Subcutaneous abdominal adipose tissue (tissue), 5 donors: ENCODE measurements at regions not wholly inside any gene's neighbourhood (a gene's known extent, or its start where the extent isn't known, plus 50 kb on each side); places are given as distances from the start of the nearest gene placed in this dataset.

Source experiments
- H3K27ac ChIP-seq: one replicate; pipeline ENCODE4 v1.7.0; 2013; ENCODE audit warnings: low read depth, mild to moderate bottlenecking, inconsistent platforms, low read length, moderate library complexity
- H3K27me3 ChIP-seq, 5 donors: one replicate each; pipeline ENCODE4 v1.7.0; 2013; ENCODE audit warnings: low read length in 5 of 5, inconsistent platforms in 1 of 5; ENCODE audit not compliant: control insufficient read depth in 5 of 5, insufficient read depth in 4 of 5
- H3K36me3 ChIP-seq, 5 donors: one replicate each; pipeline ENCODE4 v1.7.0; 2013; ENCODE audit warnings: low read length in 5 of 5; ENCODE audit not compliant: control insufficient read depth in 5 of 5, insufficient read depth in 5 of 5
- H3K4me1 ChIP-seq, 5 donors: one replicate each; pipeline ENCODE4 v1.7.0; 2013; ENCODE audit warnings: low read length in 5 of 5, mild to moderate bottlenecking in 3 of 5, moderate library complexity in 1 of 5; ENCODE audit not compliant: control insufficient read depth in 5 of 5, insufficient read depth in 5 of 5
- H3K4me3 ChIP-seq, 5 donors: one replicate each; pipeline ENCODE4 v1.7.0; 2013; ENCODE audit warnings: low read length in 5 of 5, low read depth in 1 of 5
- H3K9ac ChIP-seq, 5 donors: one replicate each; pipeline ENCODE4 v1.7.0; 2013; ENCODE audit warnings: low read length in 5 of 5, mild to moderate bottlenecking in 4 of 5, moderate library complexity in 3 of 5
- H3K9me3 ChIP-seq, 5 donors: one replicate each; pipeline ENCODE4 v1.7.0; 2013; ENCODE audit warnings: low read length in 5 of 5; ENCODE audit not compliant: control insufficient read depth in 5 of 5
- donor health status: healthy.
- donor health status: healthy.
- donor health status: healthy.
- donor health status: healthy.
- donor health status: healthy.

GRCh38 chr1:55331351-55331750 lies 116.2 kb upstream of the USP24 start:
- H3K4me3 ChIP-seq: no peak overlapping the region
- H3K27ac ChIP-seq: no peak overlapping the region
- peaks cover 0 to 3% (median 0%) of the 10 kb centered on the region in 5 donors for H3K27me3 ChIP-seq
- no peak overlapping the region for H3K9ac ChIP-seq
- H3K4me1 ChIP-seq: peaks cover 0 to 20% (median 2%) of the 10 kb centered on the region in 5 donors
- no peaks in the 10 kb centered on the region for H3K9me3 ChIP-seq
- no peaks in the 10 kb centered on the region for H3K36me3 ChIP-seq

GRCh38 chr1:55329808-55330432 lies 114.8 kb upstream of the USP24 start:
- H3K4me1 ChIP-seq: peaks cover 0 to 20% (median 2%) of the 10 kb centered on the region in 5 donors
- no peak overlapping the region for H3K27ac ChIP-seq
- no peak overlapping the region for H3K4me3 ChIP-seq
- H3K9ac ChIP-seq: no peak overlapping the region
- H3K9me3 ChIP-seq: no peaks in the 10 kb centered on the region
- H3K36me3 ChIP-seq: no peaks in the 10 kb centered on the region
- peaks cover 0 to 3% (median 0%) of the 10 kb centered on the region in 5 donors for H3K27me3 ChIP-seq

- H3K27ac ChIP-seq: no peak overlapping the region
These were observed 113.9 kb upstream of the USP24 start for GRCh38 chr1:55329091-55329490.

GRCh38 chr1:55326496-55327243 lies 111.5 kb upstream of the USP24 start:
- Histone ChIP-seq H3K4me1 (peaks cover 0 to 12% (median 2%) of the 10 kb centered on the region in 5 donors), H3K27me3 (peaks cover 0 to 3% (median 0%) of the 10 kb centered on the region in 5 donors), H3K36me3 (no peaks in the 10 kb centered on the region), H3K4me3 (no peak overlapping the region), H3K9me3 (no peaks in the 10 kb centered on the region), H3K27ac (no peak overlapping the region), H3K9ac (no peak overlapping the region)

More at GRCh38 chr1:55329091-55329490, 113.9 kb upstream of the USP24 start:
- no peak overlapping the region for H3K4me3 ChIP-seq
- no peaks in the 10 kb centered on the region for H3K9me3 ChIP-seq
- H3K4me1 ChIP-seq: peaks cover 0 to 20% (median 2%) of the 10 kb centered on the region in 5 donors
- no peak overlapping the region for H3K9ac ChIP-seq
- no peaks in the 10 kb centered on the region for H3K36me3 ChIP-seq
- H3K27me3 ChIP-seq: peaks cover 0 to 3% (median 0%) of the 10 kb centered on the region in 5 donors

- Histone ChIP-seq H3K36me3 (no peaks in the 10 kb centered on the region), H3K9ac (no peak overlapping the region), H3K27me3 (peaks cover 0 to 3% (median 0%) of the 10 kb centered on the region in 5 donors), H3K4me1 (peaks cover 0 to 6% (median 0%) of the 10 kb centered on the region in 5 donors), H3K9me3 (no peaks in the 10 kb centered on the region), H3K4me3 (no peak overlapping the region), H3K27ac (no peak overlapping the region)
These were observed 108.6 kb upstream of the USP24 start for GRCh38 chr1:55323760-55324159.

GRCh38 chr1:55322842-55323241 lies 107.7 kb upstream of the USP24 start:
- H3K9ac ChIP-seq: no peak overlapping the region
- H3K4me1 ChIP-seq: peaks cover 0 to 10% (median 0%) of the 10 kb centered on the region in 5 donors
- no peak overlapping the region for H3K4me3 ChIP-seq
- no peaks in the 10 kb centered on the region for H3K9me3 ChIP-seq
- H3K27ac ChIP-seq: no peak overlapping the region
- H3K36me3 ChIP-seq: no peaks in the 10 kb centered on the region
- H3K27me3 ChIP-seq: peaks cover 0 to 3% (median 0%) of the 10 kb centered on the region in 5 donors

- no peaks in the 10 kb centered on the region for H3K9me3 ChIP-seq
- H3K4me3 ChIP-seq: no peak overlapping the region
- no peak overlapping the region for H3K27ac ChIP-seq
- peaks cover 0 to 1% (median 0%) of the 10 kb centered on the region in 5 donors for H3K27me3 ChIP-seq
- no peaks in the 10 kb centered on the region for H3K36me3 ChIP-seq
- H3K4me1 ChIP-seq: peaks cover 0 to 19% (median 3%) of the 10 kb centered on the region in 5 donors
- no peak overlapping the region for H3K9ac ChIP-seq
These were observed 106.8 kb upstream of the USP24 start for GRCh38 chr1:55321942-55322341.

- no peaks in the 10 kb centered on the region for H3K27me3 ChIP-seq
- no peaks in the 10 kb centered on the region for H3K36me3 ChIP-seq
- no peak overlapping the region for H3K4me3 ChIP-seq
- H3K9me3 ChIP-seq: no peaks in the 10 kb centered on the region
- H3K4me1 ChIP-seq: peaks cover 0 to 26% (median 3%) of the 10 kb centered on the region in 5 donors
- H3K27ac ChIP-seq: no peak overlapping the region
- H3K9ac ChIP-seq: no peak overlapping the region
These were observed 105.7 kb upstream of the USP24 start for GRCh38 chr1:55320891-55321290.

GRCh38 chr1:55318116-55318817 lies 103.1 kb upstream of the USP24 start:
- no peak overlapping the region for H3K4me3 ChIP-seq
- H3K27ac ChIP-seq: no peak overlapping the region
- H3K9ac ChIP-seq: no peak overlapping the region
- no peaks in the 10 kb centered on the region for H3K9me3 ChIP-seq
- peaks cover 0 to 26% (median 3%) of the 10 kb centered on the region in 5 donors for H3K4me1 ChIP-seq
- no peaks in the 10 kb centered on the region for H3K36me3 ChIP-seq
- no peaks in the 10 kb centered on the region for H3K27me3 ChIP-seq

GRCh38 chr1:55317673-55318072 lies 102.5 kb upstream of the USP24 start:
- H3K9ac ChIP-seq: no peak overlapping the region
- H3K27me3 ChIP-seq: no peaks in the 10 kb centered on the region
- H3K27ac ChIP-seq: no peak overlapping the region
- H3K36me3 ChIP-seq: no peaks in the 10 kb centered on the region
- H3K4me1 ChIP-seq: peaks cover 0 to 26% (median 3%) of the 10 kb centered on the region in 5 donors
- H3K4me3 ChIP-seq: no peak overlapping the region
- no peaks in the 10 kb centered on the region for H3K9me3 ChIP-seq
